ENCODE measurements at regions not wholly inside any gene's neighbourhood (a gene's known extent, or its start where the extent isn't known, plus 50 kb on each side); places are given as distances from the start of the nearest gene placed in this dataset.

DNA sequence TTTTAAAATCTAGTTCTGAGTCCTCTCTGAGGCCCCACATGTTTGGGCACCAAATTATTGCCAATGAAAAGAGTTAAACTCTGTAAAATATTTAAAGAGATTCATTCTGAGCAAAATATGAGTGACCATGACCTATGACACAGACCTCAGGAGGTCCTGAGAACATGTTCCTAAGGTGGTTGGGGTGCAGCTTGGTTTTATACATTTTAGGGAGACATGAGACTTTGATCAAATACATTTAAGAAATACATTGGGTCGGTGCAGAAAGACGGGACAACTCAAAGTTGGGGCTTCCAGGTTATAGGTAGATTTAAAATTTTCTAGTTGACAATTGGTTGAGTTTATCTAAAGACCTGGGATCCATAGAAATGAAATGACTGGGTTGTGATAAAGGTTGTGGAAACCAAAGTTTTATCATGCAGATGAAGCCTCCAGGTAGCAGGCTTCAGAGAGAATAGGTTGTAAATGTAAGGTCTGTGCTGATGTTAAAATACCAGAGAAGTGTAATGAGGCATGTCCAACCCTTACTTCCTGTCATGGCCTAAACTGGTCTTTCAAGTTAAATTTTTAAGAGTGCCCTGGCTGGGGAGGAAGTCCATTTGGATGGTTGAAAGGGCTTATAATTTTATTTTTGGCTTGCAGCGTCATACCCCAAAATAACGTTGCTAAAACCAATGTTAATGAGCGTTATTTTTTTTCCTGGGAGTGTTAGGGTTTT is 274.9 kb downstream of the NUF2 start:
- DNase-seq (ENCODE audit: insufficient read length, low spot score) (no peak), FAIRE-seq (no peak)
- TF ChIP-seq POLR2AphosphoS5 (IDR thresholded peaks at IDR 0.05; ENCODE audit: low read depth, low read length): no peak
- TF ChIP-seq POLR2A (IDR thresholded peaks at IDR 0.05; ENCODE audit: low read depth, low read length): no peak
- TF ChIP-seq SPI1 (IDR thresholded peaks at IDR 0.05; ENCODE audit: low read depth, low read length): no peak
- no peak for TF ChIP-seq TAF1 (IDR thresholded peaks at IDR 0.05; ENCODE audit: low read depth, low read length)
- no peak for TF ChIP-seq PAX5 (IDR thresholded peaks at IDR 0.05; ENCODE audit: insufficient read depth, low read length, severe bottlenecking)
- TF ChIP-seq POU2F2 (IDR thresholded peaks at IDR 0.05; ENCODE audit: low read depth, low read length): no peak

- TF ChIP-seq SPI1 (IDR thresholded peaks at IDR 0.05; ENCODE audit: low read depth, low read length): no peak
- no peak for TF ChIP-seq POLR2AphosphoS5 (IDR thresholded peaks at IDR 0.05; ENCODE audit: low read depth, low read length)
- no peak for TF ChIP-seq POLR2A (IDR thresholded peaks at IDR 0.05; ENCODE audit: low read depth, low read length)
- no peak for TF ChIP-seq PAX5 (IDR thresholded peaks at IDR 0.05; ENCODE audit: insufficient read depth, low read length, severe bottlenecking)
- no peak for TF ChIP-seq POU2F2 (IDR thresholded peaks at IDR 0.05; ENCODE audit: low read depth, low read length)
- no peak for TF ChIP-seq TAF1 (IDR thresholded peaks at IDR 0.05; ENCODE audit: low read depth, low read length)
- FAIRE-seq (no peak), DNase-seq (ENCODE audit: insufficient read length, low spot score) (no peak)
Measured at GRCh38 chr1:163604321-163604720, 282.6 kb downstream of the NUF2 start.

- no peak for TF ChIP-seq PAX5 (IDR thresholded peaks at IDR 0.05; ENCODE audit: insufficient read depth, low read length, severe bottlenecking)
- TF ChIP-seq TAF1 (IDR thresholded peaks at IDR 0.05; ENCODE audit: low read depth, low read length): no peak
- TF ChIP-seq POLR2AphosphoS5 (IDR thresholded peaks at IDR 0.05; ENCODE audit: low read depth, low read length): no peak
- TF ChIP-seq POLR2A (IDR thresholded peaks at IDR 0.05; ENCODE audit: low read depth, low read length): no peak
- TF ChIP-seq POU2F2 (IDR thresholded peaks at IDR 0.05; ENCODE audit: low read depth, low read length): no peak
- TF ChIP-seq SPI1 (IDR thresholded peaks at IDR 0.05; ENCODE audit: low read depth, low read length): no peak
- FAIRE-seq (no peak), DNase-seq (ENCODE audit: insufficient read length, low spot score) (no peak)
Measured at GRCh38 chr1:163604896-163605295, 283.1 kb downstream of the NUF2 start.

DNA sequence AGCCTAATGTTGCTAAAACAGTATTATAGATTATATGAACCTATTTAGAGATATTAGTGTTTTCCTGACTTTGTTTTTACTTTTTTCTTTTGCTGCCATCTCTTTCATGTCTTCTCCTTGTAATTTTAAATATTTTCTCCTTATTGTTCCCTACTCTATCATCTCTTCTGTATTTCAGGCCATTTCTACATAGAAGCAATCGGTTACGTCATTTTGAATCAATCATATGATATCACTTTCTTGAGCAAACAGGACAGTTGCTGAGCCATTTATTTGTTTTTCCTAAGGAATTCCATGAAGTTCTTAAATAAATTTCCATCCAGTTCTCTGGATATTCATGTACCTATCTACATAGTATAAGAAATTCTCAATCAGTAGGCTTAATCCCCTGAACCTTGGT is 287.2 kb downstream of the NUF2 start:
- no peak for FAIRE-seq
- no peak for DNase-seq (ENCODE audit: insufficient read length, low spot score)
- no peak for TF ChIP-seq PAX5 (IDR thresholded peaks at IDR 0.05; ENCODE audit: insufficient read depth, low read length, severe bottlenecking)
- no peak for TF ChIP-seq TAF1 (IDR thresholded peaks at IDR 0.05; ENCODE audit: low read depth, low read length)
- TF ChIP-seq POLR2A (IDR thresholded peaks at IDR 0.05; ENCODE audit: low read depth, low read length): no peak
- no peak for TF ChIP-seq POU2F2 (IDR thresholded peaks at IDR 0.05; ENCODE audit: low read depth, low read length)
- TF ChIP-seq POLR2AphosphoS5 (IDR thresholded peaks at IDR 0.05; ENCODE audit: low read depth, low read length): no peak
- TF ChIP-seq SPI1 (IDR thresholded peaks at IDR 0.05; ENCODE audit: low read depth, low read length): no peak

GRCh38 chr1:163609858-163610257 is 288.1 kb downstream of the NUF2 start:
- TF ChIP-seq TAF1 (IDR thresholded peaks at IDR 0.05; ENCODE audit: low read depth, low read length) (no peak), PAX5 (IDR thresholded peaks at IDR 0.05; ENCODE audit: insufficient read depth, low read length, severe bottlenecking) (no peak), POLR2A (IDR thresholded peaks at IDR 0.05; ENCODE audit: low read depth, low read length) (no peak), POLR2AphosphoS5 (IDR thresholded peaks at IDR 0.05; ENCODE audit: low read depth, low read length) (no peak), POU2F2 (IDR thresholded peaks at IDR 0.05; ENCODE audit: low read depth, low read length) (no peak), SPI1 (IDR thresholded peaks at IDR 0.05; ENCODE audit: low read depth, low read length) (no peak)
- no peak for DNase-seq (ENCODE audit: insufficient read length, low spot score)
- FAIRE-seq: no peak

DNA sequence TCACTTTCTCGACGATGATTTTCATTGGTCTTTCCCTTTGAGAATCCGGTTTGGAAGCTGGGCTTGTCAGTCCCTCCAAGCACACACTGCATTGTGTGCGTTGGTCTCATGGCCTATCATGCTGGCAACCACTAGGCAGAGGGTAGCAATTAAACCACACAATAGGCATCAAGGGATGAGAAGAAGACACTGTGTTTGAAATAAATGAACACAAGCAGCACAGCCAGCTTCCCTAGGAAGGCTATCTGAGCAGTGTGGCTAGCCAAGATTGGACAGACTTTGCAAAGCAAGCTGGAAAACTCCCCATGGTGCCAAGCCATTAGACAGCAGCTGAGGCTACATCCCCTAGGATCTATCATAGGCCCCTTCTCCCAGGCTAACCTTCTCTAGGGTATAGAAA is 288.7 kb downstream of the NUF2 start:
- FAIRE-seq (no peak), DNase-seq (ENCODE audit: insufficient read length, low spot score) (no peak)
- no peak for TF ChIP-seq POU2F2 (IDR thresholded peaks at IDR 0.05; ENCODE audit: low read depth, low read length)

GRCh38 chr1:163614361-163614760 is 292.6 kb downstream of the NUF2 start:
- DNase-seq (ENCODE audit: insufficient read length, low spot score): no peak
- FAIRE-seq: no peak
- no peak for TF ChIP-seq POU2F2 (IDR thresholded peaks at IDR 0.05; ENCODE audit: low read depth, low read length)
- no peak for TF ChIP-seq TAF1 (IDR thresholded peaks at IDR 0.05; ENCODE audit: low read depth, low read length)
- TF ChIP-seq POLR2A (IDR thresholded peaks at IDR 0.05; ENCODE audit: low read depth, low read length): no peak
- TF ChIP-seq PAX5 (IDR thresholded peaks at IDR 0.05; ENCODE audit: insufficient read depth, low read length, severe bottlenecking): no peak
- TF ChIP-seq SPI1 (IDR thresholded peaks at IDR 0.05; ENCODE audit: low read depth, low read length): no peak
- TF ChIP-seq POLR2AphosphoS5 (IDR thresholded peaks at IDR 0.05; ENCODE audit: low read depth, low read length): no peak

GRCh38 chr1:163628034-163628773 is 306.4 kb downstream of the NUF2 start:
- FAIRE-seq (no peak), DNase-seq (ENCODE audit: insufficient read length, low spot score) (no peak)
- TF ChIP-seq POLR2AphosphoS5 (IDR thresholded peaks at IDR 0.05; ENCODE audit: low read depth, low read length): no peak
- TF ChIP-seq POLR2A (IDR thresholded peaks at IDR 0.05; ENCODE audit: low read depth, low read length): no peak
- no peak for TF ChIP-seq TAF1 (IDR thresholded peaks at IDR 0.05; ENCODE audit: low read depth, low read length)
- TF ChIP-seq POU2F2 (IDR thresholded peaks at IDR 0.05; ENCODE audit: low read depth, low read length): no peak
- TF ChIP-seq PAX5 (IDR thresholded peaks at IDR 0.05; ENCODE audit: insufficient read depth, low read length, severe bottlenecking): no peak
- no peak for TF ChIP-seq SPI1 (IDR thresholded peaks at IDR 0.05; ENCODE audit: low read depth, low read length)

DNA sequence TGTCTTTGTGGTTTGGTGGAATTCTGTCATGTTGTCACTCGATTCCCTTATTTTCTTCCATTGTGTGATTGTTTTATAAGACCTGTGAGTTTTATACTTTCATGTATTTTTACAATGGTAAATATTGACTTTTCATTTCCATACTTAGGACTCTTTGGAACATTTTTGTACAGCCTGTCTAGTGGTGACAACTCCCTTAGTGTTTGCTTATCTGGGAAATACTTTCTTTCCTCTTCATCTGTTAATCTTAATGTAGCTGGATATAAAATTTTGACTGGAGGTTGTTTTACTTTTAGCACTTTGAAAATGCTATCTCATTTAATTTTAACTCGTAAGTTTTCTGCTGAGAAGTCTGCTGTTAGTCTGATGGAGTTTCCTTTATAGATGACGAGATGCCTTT is 310.5 kb downstream of the NUF2 start:
- no peak for DNase-seq (ENCODE audit: insufficient read length, low spot score)
- no peak for TF ChIP-seq PAX5 (IDR thresholded peaks at IDR 0.05; ENCODE audit: insufficient read depth, low read length, severe bottlenecking)
- no peak for TF ChIP-seq POLR2AphosphoS5 (IDR thresholded peaks at IDR 0.05; ENCODE audit: low read depth, low read length)
- TF ChIP-seq SPI1 (IDR thresholded peaks at IDR 0.05; ENCODE audit: low read depth, low read length): no peak
- no peak for TF ChIP-seq TAF1 (IDR thresholded peaks at IDR 0.05; ENCODE audit: low read depth, low read length)
- TF ChIP-seq POLR2A (IDR thresholded peaks at IDR 0.05; ENCODE audit: low read depth, low read length): no peak
- no peak for TF ChIP-seq POU2F2 (IDR thresholded peaks at IDR 0.05; ENCODE audit: low read depth, low read length)
- no peak for FAIRE-seq
